HL-60/S4 treated with phorbol 12-myristate 13-acetate at 8.2 ng/mL for 4 days and 3 days (cell line): ENCODE measurements at regions not wholly inside any gene's neighbourhood (a gene's known extent, or its start where the extent isn't known, plus 50 kb on each side); places are given as distances from the start of the nearest gene placed in this dataset.

ENCODE experiments used
- in situ Hi-C: fragments of 300-500 bp; cut with MboI; formaldehyde crosslinking; loops from 2 replicates; pipeline ENCODE4 v1.15.0; 2022; ENCODE audit warnings: low sequenced_read_pairs

DNA sequence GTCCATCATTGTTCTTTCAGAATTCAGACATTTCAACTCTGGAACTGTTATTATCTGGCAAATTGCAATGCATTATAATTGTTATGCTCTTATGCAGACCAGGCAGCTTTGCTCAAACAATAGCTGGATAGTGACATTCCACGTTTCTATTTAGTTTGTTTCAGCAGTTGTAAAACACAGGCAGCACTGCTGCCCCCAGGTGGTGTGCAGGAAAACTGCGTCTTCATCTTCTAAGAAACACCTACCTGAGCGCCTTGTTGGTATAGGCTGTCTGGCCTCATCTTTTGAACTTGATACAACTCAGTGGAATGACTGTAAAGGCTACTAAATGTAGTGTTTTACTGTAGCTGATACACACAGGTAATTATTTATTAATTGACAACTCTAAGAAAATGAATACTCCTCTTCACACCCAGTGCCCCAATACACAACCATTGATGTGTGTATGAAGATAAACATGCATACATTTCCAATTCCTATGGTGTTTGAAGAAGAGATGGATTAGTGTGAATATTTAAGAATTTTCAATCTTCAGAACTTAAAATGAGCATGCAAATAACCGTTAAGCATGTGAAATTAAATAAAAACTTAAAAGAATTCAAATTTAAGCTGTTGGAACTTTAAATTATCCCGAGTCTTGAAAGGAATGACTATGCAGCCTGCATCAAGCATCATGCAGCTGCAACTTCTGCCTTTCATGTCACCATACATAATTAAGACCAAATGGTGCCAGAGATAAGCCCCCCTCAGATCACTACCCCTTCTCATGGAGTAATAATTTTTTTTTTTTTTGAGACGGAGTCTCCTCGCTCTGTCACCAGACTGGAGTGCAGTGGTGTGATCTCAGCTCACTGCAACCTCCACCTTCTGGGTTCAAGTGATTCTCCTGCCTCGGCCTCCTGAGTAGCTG is 85.6 kb downstream of the CD8B2 start:
- in situ Hi-C loops: no loop called here

- in situ Hi-C loops: no loop called here
These were observed 86.6 kb downstream of the CD8B2 start for GRCh38 chr2:106573773-106574172.

DNA sequence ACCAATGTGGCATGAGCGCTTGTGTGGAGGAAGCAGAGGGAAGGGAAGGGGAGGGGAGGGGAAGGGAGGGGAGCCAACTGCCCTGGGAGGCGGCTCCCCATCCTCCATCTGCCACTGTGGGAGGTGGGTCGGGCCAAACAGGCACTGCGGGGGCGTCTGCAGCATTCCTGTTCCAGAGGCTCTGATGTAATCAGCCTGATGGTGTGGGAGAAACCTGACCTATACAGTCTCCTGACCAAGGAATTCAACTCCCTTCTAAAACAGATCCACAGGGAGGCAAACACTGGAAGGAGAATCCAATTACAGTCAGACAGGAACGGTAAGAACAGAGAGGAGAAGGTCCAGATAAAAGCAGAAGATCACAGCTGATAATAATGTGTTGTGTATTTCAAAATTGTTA is 88.8 kb downstream of the CD8B2 start:
- in situ Hi-C loops: loop anchor here (25.0 kb wide), 1 partner anchor 1214 kb away; no protein-coding TSS in a partner anchor

DNA sequence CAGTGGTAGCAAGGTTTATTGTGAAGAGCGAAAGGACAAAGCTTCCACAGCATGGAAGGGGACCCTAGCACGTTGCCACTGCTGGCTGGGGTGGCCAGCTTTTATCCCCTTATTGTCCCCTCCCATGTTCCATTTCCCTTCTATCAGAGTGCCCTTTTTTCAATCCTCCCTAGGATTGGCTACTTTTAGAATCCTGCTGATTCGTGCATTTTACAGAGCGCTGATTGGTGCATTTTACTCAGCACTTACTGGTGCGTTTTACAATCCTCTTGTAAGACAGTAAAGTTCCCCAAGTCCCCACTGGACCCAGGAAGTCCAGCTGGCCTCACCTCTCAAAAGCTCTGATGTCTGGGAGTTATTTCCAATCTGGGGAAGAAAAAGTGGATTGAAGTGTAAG is 90.1 kb downstream of the CD8B2 start:
- in situ Hi-C loops: loop anchor here (25.0 kb wide), 1 partner anchor 1215 kb away; no protein-coding TSS in a partner anchor

DNA sequence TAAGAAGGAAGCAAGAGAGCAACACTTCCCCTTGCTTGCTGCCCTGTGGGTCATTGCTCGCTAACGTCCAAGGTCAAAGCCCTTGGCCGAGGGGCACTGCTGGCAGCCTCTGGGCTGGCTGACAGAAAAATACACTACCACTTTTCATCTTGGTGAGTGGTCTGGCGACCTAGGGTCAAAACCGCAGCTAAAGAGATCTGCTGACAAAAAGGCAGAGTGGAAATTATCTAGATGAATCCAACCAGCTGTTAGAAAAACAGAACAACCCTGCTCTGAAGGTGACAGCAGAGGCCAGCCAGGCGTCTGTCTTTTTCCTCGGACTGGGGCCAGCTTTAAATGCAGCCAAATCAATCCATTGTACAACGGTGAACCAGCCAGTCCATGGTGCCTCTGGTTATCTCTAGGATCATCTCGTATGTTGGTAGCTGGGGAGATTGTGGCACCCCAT is 92.6 kb downstream of the CD8B2 start:
- in situ Hi-C loops: loop anchor here (25.0 kb wide), 1 partner anchor 1217 kb away; no protein-coding TSS in a partner anchor

DNA sequence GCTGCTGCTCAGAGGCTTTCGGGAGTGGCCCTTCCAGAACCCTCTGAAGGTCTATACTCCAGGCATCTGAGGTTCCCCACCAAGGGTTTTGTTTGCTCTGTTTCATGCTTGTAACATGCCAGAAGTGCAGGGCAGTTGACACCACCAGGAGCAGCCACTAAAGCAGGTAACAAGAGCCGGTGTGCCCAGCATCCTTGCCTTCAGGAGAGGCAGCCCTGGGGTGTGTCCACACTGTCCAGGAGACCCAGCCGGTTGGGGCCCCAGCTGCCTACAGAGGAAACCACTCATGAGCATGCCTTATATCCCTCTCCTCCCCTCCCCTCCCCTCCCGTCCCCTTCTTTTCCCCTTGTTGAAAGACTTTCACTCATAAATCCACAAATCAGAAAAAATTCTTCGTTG is 93.1 kb downstream of the CD8B2 start:
- in situ Hi-C loops: loop anchor here (25.0 kb wide), 1 partner anchor 1218 kb away; no protein-coding TSS in a partner anchor

DNA sequence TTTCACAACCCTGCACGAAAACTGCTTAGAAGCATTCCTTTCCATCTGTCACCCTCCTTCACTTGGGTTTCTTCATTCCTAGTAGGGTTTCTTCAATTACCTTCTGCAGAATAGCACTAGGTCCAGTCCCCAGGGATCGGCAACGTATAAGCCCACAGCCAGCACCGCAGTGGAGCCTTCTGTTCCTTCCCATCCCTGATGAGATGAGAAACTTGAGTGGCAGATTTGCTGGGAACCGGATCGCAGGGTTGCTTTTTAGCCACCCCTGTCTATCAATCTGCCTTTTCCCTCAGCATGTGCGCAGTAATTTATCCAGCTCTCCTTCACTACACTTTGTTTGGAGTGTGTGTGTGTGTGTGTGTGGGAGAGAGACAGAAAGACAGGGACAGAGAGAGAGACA is 94.2 kb downstream of the CD8B2 start:
- in situ Hi-C loops: loop anchor here (25.0 kb wide), 1 partner anchor 1219 kb away; no protein-coding TSS in a partner anchor

- in situ Hi-C loops: loop anchor here (25.0 kb wide), 1 partner anchor 1219 kb away; no protein-coding TSS in a partner anchor
These were observed 94.6 kb downstream of the CD8B2 start for GRCh38 chr2:106581755-106582147.

DNA sequence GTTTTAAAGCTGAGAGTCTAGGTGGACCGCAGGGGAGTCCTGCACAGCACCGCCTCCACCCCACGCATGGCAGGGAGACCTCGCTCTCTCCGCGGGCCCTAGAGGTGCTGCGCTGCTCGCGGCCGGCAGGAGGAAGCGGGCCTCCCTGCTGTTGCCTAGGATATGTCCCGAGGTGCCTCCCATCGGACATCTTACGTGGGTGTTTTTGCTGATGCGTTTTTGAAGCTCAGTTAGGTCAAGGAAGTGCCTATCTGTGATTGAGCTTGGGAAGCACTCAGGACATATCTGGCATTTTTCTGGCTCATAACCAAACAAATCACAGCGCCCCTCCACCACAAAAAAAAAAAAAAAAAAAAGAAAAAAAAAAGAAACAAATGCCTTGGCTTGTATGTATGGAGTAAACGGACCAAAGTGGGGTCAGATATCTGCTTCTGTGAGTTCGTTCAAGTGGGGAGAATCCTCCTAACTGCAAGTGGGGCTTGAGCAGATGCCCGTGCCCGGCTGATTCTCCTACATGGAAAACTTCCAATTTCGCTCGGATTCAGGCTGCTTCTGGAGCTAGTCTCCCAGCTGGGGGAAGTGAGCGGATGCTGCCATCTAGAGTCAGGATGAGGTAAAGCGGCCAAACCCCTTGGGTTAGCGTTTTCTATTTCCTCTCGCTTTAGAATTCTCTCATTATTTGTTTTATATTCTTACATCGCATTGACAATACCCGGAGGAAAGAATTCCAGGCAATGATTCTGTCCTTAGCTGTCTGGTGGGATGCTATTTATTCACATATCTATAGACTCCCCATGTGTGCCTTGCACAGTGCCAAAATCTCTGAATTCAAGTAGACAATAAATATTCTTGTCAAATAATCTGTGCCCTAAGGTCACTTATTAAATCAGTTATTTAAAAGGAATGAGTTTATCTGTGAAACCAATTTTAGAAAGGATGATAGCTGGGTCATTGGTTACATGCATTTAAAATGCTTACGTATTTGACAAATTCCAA is 95.3 kb downstream of the CD8B2 start:
- in situ Hi-C loops: loop anchor here (25.0 kb wide), 1 partner anchor 1220 kb away; no protein-coding TSS in a partner anchor

DNA sequence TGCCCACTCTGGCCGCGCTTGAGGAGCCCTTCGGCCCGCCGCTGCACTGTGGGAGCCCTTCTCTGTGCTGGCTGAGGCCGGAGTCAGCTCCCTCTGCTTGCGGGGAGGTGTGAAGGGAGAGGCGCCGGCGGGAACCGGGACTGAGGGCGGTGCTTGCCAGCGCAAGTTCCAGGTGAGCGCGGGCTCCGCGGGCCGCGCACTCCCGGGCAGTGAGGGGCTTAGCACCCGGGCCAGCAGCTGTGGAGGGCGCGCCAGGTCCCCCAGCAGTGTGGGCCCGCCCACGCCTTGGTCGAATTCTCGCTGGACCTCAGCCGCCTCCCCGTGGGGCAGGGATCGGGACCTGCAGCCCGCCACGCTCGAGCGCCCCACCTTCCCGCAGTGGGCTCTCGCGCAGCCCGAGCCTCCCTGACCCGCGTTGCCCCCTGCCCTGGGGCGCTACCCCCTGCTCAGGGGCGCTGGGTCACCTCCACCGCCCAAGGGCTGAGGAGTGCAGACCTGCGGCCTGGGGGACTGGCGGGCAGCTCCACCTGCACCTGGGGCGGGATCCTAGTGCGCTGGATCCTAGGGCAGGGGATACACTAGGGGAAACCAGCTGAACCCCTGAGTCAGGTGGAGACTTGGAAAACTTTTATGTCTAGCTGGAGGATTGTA is 97.3 kb downstream of the CD8B2 start:
- in situ Hi-C loops: loop anchor here (25.0 kb wide), 1 partner anchor 1222 kb away; no protein-coding TSS in a partner anchor

GRCh38 chr2:106596844-106597243 is 109.7 kb downstream of the CD8B2 start:
- in situ Hi-C loops: loop anchor here (25.0 kb wide), 1 partner anchor 1235 kb away; no protein-coding TSS in a partner anchor

DNA sequence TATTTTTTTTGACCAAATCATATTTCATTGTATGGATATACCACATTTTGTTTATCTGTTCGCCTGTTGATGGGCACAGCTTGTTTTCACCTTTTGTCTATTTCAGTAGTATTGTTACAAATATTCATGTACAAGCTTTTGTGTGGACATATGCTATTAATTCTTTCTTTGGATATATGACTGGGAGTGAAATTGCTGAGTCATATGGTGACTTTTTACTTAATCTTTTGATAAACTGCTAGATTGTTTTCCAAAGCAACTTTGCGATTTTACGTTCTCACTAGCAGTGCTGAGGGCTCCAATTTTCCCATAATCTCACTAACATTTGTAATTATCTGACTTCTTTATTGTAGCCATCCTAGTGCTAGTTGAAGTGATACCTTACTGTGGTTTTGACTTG is 112.4 kb downstream of the CD8B2 start:
- in situ Hi-C loops: loop anchor here (25.0 kb wide), 1 partner anchor 1237 kb away; no protein-coding TSS in a partner anchor

DNA sequence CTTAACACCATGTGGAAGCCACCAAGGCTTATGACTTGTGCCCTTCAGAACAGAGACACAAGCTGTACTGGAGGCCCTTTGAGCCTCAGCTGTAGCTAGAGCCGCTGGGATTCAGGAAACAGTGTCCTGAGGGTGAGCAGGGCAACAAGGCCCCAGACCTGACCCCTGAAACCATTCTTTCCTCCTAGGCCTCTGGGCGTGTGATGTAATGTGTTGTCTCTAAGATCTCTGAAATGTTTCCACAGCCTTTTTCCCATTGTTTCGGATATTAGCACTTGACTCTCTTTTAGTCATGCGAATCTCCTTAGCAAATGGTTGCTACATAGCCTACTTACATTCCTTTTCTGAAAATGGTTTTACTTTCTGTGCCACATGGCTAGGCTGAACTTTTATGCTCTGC is 114.9 kb downstream of the CD8B2 start:
- in situ Hi-C loops: no loop called here

DNA sequence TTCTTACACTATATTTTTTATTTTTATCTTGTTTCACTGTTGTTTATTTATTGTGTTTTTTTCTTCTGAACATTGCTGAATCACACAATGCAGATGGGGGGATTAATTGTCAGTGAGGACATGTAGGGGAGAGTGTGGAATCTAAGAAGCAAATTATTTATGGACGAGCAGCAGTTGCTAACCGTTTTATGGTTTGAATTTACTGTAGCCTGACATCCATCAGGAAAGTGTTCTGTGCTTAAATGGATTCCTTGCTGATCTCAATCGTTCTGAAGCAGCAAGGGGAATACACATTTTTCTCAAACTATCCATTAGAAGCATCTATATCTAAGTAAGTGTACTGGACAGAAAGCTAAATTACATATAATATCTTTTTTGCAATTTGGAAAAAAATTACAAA is 119.5 kb downstream of the CD8B2 start:
- in situ Hi-C loops: no loop called here

- in situ Hi-C loops: no loop called here
These were observed 120.2 kb downstream of the CD8B2 start for GRCh38 chr2:106607371-106607770.

DNA sequence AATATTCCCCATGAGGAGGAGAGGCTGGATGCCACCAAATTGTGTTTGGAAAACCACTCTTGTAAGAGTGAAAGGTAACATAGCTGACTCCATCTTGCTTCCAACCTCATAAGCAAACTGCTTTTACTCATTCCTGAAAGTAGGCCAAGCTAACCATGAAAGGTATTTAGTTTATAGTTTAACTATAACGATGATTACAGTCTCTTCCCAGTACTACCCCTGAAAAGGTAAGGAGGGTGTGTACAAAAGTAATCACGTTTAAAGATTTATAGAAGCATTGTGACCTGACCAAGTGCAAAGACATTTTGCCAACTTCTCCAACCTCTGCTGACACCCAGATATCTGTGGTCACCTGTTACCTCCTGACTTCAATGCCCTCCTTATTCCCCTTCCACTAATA is 122.6 kb downstream of the CD8B2 start:
- in situ Hi-C loops: no loop called here

- in situ Hi-C loops: no loop called here
These were observed 127.5 kb downstream of the CD8B2 start for GRCh38 chr2:106614511-106615291.

GRCh38 chr2:106618614-106619013 is 131.4 kb downstream of the CD8B2 start:
- in situ Hi-C loops: no loop called here

GRCh38 chr2:106623456-106623855 is 136.3 kb downstream of the CD8B2 start:
- in situ Hi-C loops: no loop called here
